H1 (cell line): ENCODE measurements at regions not wholly inside any gene's neighbourhood (a gene's known extent, or its start where the extent isn't known, plus 50 kb on each side); places are given as distances from the start of the nearest gene placed in this dataset.

Source experiments
- ATF2 ChIP-seq: IDR thresholded peaks from 2 replicates; pipeline ENCODE4 v1.6.1; 2012; ENCODE audit warnings: low read length, inconsistent platforms
- CHD1 ChIP-seq: IDR thresholded peaks from 2 replicates; pipeline ENCODE4 v1.6.1; 2012; ENCODE audit warnings: low read depth, low read length, improper control_type of control experiment
- HDAC2 ChIP-seq, 2 experiments: fragments of 300-600 bp in 1 of 2; sonication (generic) in 1 of 2; IDR thresholded peaks; 2 replicates each; pipeline ENCODE4 v1.6.1; 2011 to 2012; ENCODE audit warnings: low read depth in 2 of 2, low read length in 2 of 2, mild to moderate bottlenecking in 2 of 2, moderate library complexity in 2 of 2, borderline replicate concordance in 1 of 2, inconsistent platforms in 1 of 2

GRCh38 chr14:48970943-48971342 lies 615.2 kb downstream of the RPS29 start (continued):
- TF ChIP-seq HDAC2 (IDR thresholded peaks at IDR 0.05; ENCODE audit: borderline replicate concordance in 1 of 2, low read depth in 2 of 2, low read length in 2 of 2) = no peak
- no peak for TF ChIP-seq CHD1
- TF ChIP-seq ATF2 = no peak
